Epithelial cell of esophagus (primary cell): ENCODE measurements at regions not wholly inside any gene's neighbourhood (a gene's known extent, or its start where the extent isn't known, plus 50 kb on each side); places are given as distances from the start of the nearest gene placed in this dataset.

Experiments used
- DNase-seq: peaks from one replicate; pipeline ENCODE4 v3.0.0; 2010; ENCODE audit warnings: low read depth
- H3K4me3 ChIP-seq: 2 replicates; pipeline ENCODE4 v1.5.1; 2011; ENCODE audit warnings: mild to moderate bottlenecking, low read length, control low read depth
- CTCF ChIP-seq: IDR thresholded peaks from 2 replicates; pipeline ENCODE4 v1.5.1; 2011; ENCODE audit warnings: low read depth, mild to moderate bottlenecking, low read length, control low read depth, inconsistent platforms; ENCODE audit not compliant: insufficient read depth; ENCODE audit errors: missing control alignments

- peak; percentile 32 for DNase-seq
- no peak overlapping the region for H3K4me3 ChIP-seq
- no peak for TF ChIP-seq CTCF
These were observed 665.1 kb upstream of the ZEB2 start for GRCh38 chr2:145184741-145185651.

DNA sequence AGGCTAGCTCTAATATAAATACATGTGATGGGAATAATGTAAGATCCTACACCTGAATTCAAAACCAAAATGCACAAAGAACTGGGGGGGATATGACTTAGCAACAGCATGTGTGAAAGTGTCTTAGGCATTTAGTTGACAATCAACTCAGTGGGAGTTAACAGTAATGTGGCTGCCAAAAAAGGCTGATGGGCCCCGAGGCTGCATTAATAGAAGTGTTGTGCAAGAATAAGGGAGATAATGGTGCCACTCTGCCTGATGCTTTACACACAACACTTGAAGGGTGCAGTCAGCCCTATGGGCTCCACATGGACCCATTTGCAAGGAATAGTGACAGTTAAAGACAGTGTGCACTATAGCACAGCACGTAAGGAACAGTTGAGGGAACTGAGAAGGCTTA is 649.4 kb upstream of the ZEB2 start:
- TF ChIP-seq CTCF, result no peak
- DNase-seq, result peak; percentile 7
- no peak overlapping the region for H3K4me3 ChIP-seq

DNA sequence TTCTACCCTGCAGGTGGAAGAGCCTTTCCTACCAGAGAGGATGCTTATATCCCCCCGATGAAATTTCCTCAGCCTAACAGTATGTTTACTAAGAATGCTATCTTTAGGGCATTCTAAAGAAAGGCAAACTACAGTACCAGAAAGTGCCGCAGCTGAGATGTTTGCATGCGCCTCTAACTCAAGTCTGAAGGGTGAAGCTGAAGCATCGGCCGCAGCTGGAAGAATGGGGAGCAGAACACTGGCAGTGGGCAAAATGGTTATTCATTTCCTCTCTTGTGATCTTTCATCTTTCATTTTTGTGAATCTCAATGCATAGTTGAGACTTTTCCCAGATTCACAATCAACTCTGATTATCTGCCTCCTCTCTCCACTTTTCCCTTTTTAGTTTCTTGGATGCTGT is 648.2 kb upstream of the ZEB2 start:
- no peak for TF ChIP-seq CTCF
- no peak for DNase-seq
- H3K4me3 ChIP-seq, result no peak overlapping the region

DNA sequence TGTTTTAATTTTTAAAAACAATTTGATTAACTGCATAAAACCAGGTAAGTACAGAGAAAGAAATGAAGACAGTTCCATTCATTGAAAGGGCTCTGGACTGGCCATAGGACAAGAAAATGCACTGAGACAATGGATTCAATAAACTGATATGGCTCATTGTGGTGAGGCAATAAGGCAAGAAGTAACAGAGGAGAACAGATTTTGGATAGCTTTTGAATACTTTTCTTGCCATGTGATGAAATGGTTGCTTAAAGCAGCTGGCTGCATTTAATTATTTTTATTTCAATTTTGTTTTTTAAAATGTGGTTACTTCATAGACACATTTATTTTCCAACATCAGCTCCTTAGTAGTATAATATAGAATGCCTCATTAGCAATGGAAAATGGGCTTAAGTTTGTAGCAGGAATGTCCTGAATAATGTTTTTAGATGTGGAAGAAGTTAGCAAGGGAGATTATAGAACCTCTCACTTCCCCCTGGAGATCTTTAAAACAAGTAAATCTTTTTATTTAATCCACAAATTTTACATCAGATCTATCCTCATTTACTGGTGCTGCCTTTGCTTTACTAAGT is 646.9 kb upstream of the ZEB2 start:
- TF ChIP-seq CTCF, result no peak
- no peak overlapping the region for H3K4me3 ChIP-seq
- DNase-seq, result no peak

DNA sequence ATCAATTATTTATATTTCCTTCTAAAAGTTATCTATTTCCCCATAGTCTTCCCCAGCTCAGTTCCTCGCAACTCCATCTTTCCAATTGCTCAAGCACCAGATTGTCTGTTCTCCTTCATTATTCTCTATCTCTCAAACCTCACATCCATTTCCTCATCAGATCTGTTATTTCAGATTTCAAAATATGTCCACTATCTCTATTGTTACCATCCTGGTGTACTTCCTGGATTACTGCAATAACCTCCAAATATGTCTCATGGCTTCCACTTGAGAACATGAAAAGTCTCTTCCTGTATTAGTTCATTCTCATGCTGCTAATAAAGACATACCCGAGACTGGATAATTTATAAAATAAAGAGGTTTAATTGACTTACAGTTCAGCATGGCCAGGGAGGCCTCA is 641.7 kb upstream of the ZEB2 start:
- H3K4me3 ChIP-seq, result no peak overlapping the region
- DNase-seq, result no peak
- no peak for TF ChIP-seq CTCF

DNA sequence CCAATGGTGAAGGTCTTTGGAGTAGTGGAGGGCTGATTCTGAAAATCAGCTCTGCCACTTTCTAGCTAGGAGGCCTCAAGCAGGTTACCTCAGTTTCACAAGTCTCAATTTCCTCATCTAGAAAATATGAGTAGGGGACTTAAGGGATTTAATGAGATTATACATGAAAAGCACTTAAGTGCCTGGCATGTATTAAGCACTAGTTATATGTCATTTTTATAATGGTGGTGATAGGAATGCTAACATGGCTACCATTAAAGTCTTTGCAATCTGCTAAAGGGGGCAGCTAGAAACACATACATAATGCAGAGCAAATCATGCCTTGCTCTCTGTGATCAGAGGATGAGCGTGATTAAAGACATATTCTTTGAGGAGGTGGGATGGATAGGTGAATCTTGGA is 640.9 kb upstream of the ZEB2 start:
- TF ChIP-seq CTCF, result no peak
- DNase-seq, result no peak
- H3K4me3 ChIP-seq, result no peak overlapping the region
